Peyer's patch (tissue), 4 donors: ENCODE measurements at regions not wholly inside any gene's neighbourhood (a gene's known extent, or its start where the extent isn't known, plus 50 kb on each side); places are given as distances from the start of the nearest gene placed in this dataset.

Experiments
- DNase-seq, 3 donors: peaks; one replicate each; pipeline ENCODE4 v3.0.0-alpha.2; 2017 to 2019
- H3K27ac ChIP-seq, 4 donors: fragments of 200-600 bp; sonication (generic); one replicate each; pipeline ENCODE4 v1.5.1; 2016 to 2019
- H3K27me3 ChIP-seq, 2 donors: fragments of 200-600 bp; sonication (generic); one replicate each; pipeline ENCODE4 v1.5.1; 2019
- H3K36me3 ChIP-seq, 3 donors: fragments of 200-600 bp; sonication (generic); one replicate each; pipeline ENCODE4 v1.5.1; 2016 to 2019
- H3K4me1 ChIP-seq, 4 donors: fragments of 200-600 bp; sonication (generic); one replicate each; pipeline ENCODE4 v1.5.1; 2016 to 2019
- H3K4me3 ChIP-seq, 4 donors: fragments of 200-600 bp; sonication (generic); 1 replicate in 3 of 4; 2 replicates in 1 of 4; pipeline ENCODE4 v1.5.1; 2016 to 2019; ENCODE audit warnings: mild to moderate bottlenecking in 1 of 4
- H3K9me3 ChIP-seq, 4 donors: fragments of 200-600 bp; sonication (generic); one replicate each; pipeline ENCODE4 v1.5.1; 2016 to 2019; ENCODE audit warnings: mild to moderate bottlenecking in 1 of 4
- POLR2A ChIP-seq, 2 donors: fragments of 450-650 bp; IDR thresholded peaks; one replicate each; pipeline ENCODE4 v1.5.1; 2017; ENCODE audit warnings: antibody characterized with exemption in 2 of 2, mild to moderate bottlenecking in 2 of 2, moderate library complexity in 2 of 2
- TF ChIP-seq, protein P1 (sequence below), 6 experiments: fragments of 450-650 bp in 4 of 6; fragments of 200-600 bp in 2 of 6; sonication (generic) in 1 of 6; IDR thresholded peaks; one replicate each; pipeline ENCODE4 v1.5.1; 2017 to 2019; ENCODE audit warnings: antibody characterized with exemption in 6 of 6, mild to moderate bottlenecking in 3 of 6, moderate library complexity in 1 of 6

DNA sequence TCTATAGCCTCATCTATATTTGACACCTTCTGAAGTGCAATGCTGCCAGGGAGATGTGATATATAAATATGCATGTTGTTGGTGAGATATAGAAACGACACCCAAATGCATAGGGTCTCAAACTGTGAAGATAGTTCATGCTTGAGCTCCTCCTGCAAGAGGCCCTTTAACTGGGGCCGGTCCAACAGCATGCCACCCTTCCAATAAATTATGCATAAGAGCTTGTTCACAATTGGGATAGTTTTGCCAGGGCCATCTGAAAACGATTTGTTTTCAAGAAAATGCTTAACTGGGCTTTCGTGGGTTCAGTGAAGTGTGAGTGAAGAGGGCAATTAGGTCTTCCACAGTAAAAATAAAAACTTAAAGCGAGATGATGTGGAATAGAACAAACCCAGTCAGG, 424.2 kb upstream of the WWC1 start:
- H3K4me3 ChIP-seq, result no peak overlapping the region
- no peak for TF ChIP-seq POLR2A (IDR thresholded peaks at IDR 0.05)
- TF ChIP-seq, protein P1, sequence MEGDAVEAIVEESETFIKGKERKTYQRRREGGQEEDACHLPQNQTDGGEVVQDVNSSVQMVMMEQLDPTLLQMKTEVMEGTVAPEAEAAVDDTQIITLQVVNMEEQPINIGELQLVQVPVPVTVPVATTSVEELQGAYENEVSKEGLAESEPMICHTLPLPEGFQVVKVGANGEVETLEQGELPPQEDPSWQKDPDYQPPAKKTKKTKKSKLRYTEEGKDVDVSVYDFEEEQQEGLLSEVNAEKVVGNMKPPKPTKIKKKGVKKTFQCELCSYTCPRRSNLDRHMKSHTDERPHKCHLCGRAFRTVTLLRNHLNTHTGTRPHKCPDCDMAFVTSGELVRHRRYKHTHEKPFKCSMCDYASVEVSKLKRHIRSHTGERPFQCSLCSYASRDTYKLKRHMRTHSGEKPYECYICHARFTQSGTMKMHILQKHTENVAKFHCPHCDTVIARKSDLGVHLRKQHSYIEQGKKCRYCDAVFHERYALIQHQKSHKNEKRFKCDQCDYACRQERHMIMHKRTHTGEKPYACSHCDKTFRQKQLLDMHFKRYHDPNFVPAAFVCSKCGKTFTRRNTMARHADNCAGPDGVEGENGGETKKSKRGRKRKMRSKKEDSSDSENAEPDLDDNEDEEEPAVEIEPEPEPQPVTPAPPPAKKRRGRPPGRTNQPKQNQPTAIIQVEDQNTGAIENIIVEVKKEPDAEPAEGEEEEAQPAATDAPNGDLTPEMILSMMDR (IDR thresholded peaks at IDR 0.05), result no peak
- no peaks in the 10 kb centered on the region for H3K9me3 ChIP-seq
- no peaks in the 10 kb centered on the region for H3K4me1 ChIP-seq
- no peaks in the 10 kb centered on the region for H3K36me3 ChIP-seq
- no peaks in the 10 kb centered on the region for H3K27me3 ChIP-seq
- no peak overlapping the region for H3K27ac ChIP-seq
- DNase-seq, result no peak

- no peak for DNase-seq
- H3K27ac ChIP-seq, result no peak overlapping the region
- no peaks in the 10 kb centered on the region for H3K4me1 ChIP-seq
- H3K27me3 ChIP-seq, result no peaks in the 10 kb centered on the region
- no peaks in the 10 kb centered on the region for H3K36me3 ChIP-seq
- H3K4me3 ChIP-seq, result no peak overlapping the region
- TF ChIP-seq POLR2A (IDR thresholded peaks at IDR 0.05), result no peak
- TF ChIP-seq, protein P1 (IDR thresholded peaks at IDR 0.05), result no peak
- no peaks in the 10 kb centered on the region for H3K9me3 ChIP-seq
These were observed 422.3 kb upstream of the WWC1 start for GRCh38 chr5:167869125-167869524.

- Histone ChIP-seq H3K27ac (no peak overlapping the region), H3K27me3 (no peaks in the 10 kb centered on the region), H3K9me3 (no peaks in the 10 kb centered on the region), H3K4me1 (no peaks in the 10 kb centered on the region), H3K4me3 (no peak overlapping the region), H3K36me3 (no peaks in the 10 kb centered on the region)
- DNase-seq, result no peak
- TF ChIP-seq, protein P1 (IDR thresholded peaks at IDR 0.05), result no peak
- no peak for TF ChIP-seq POLR2A (IDR thresholded peaks at IDR 0.05)
These were observed 421.4 kb upstream of the WWC1 start for GRCh38 chr5:167870055-167870454.

DNA sequence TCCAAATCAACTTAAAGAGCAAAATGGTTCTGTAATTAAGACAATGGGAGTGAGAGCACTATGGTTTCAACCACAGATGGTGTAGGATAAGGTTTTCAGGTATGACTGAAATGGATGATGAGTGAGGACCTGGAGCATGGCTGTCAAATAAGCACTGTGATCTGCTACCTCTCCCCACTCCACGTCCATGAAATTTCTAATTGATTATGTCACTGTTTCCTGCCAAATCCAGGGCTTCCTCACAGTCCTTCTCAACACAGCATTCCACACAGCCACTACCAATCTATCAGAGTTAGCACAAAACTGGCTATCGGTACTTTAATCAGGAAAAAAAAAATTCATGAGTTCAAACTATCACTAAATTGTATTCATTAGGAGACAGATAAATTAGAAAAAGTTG, 420.4 kb upstream of the WWC1 start:
- Histone ChIP-seq H3K9me3 (no peaks in the 10 kb centered on the region), H3K4me3 (no peak overlapping the region), H3K36me3 (no peaks in the 10 kb centered on the region), H3K27ac (no peak overlapping the region), H3K27me3 (no peaks in the 10 kb centered on the region), H3K4me1 (no peaks in the 10 kb centered on the region)
- no peak for TF ChIP-seq POLR2A (IDR thresholded peaks at IDR 0.05)
- TF ChIP-seq, protein P1 (IDR thresholded peaks at IDR 0.05), result no peak
- no peak for DNase-seq

DNA sequence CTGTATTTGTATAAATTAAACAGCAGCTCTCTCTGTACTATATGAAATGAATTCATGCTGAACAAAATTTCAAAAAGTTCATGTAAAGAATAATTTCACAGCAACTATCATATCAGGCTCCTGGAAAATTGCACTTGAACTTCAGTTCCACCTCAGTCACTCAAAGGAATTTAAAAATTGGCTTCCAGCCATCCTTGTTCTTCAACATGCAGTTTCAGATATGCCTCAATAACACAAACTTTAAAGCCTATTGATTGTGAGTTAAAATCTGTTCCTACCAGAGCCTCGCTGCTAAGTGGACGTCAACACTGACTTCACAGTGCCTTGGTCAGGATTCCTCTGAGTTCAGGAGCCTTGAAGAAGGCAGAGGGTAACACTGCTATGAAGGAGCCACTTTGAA, 418.7 kb upstream of the WWC1 start:
- TF ChIP-seq, protein P1 (IDR thresholded peaks at IDR 0.05), result no peak
- no peak for TF ChIP-seq POLR2A (IDR thresholded peaks at IDR 0.05)
- H3K4me1 ChIP-seq, result no peaks in the 10 kb centered on the region
- H3K9me3 ChIP-seq, result no peaks in the 10 kb centered on the region
- no peak for DNase-seq
- H3K36me3 ChIP-seq, result no peaks in the 10 kb centered on the region
- no peak overlapping the region for H3K27ac ChIP-seq
- no peaks in the 10 kb centered on the region for H3K27me3 ChIP-seq
- no peak overlapping the region for H3K4me3 ChIP-seq

GRCh38 chr5:167877114-167877722, 414.2 kb upstream of the WWC1 start:
- no peak for DNase-seq
- TF ChIP-seq POLR2A (IDR thresholded peaks at IDR 0.05), result no peak
- TF ChIP-seq, protein P1 (IDR thresholded peaks at IDR 0.05), result no peak
- H3K27me3 ChIP-seq, result no peaks in the 10 kb centered on the region

More at GRCh38 chr5:167877114-167877722, 414.2 kb upstream of the WWC1 start:
- H3K4me3 ChIP-seq, result no peak overlapping the region
- no peak overlapping the region for H3K27ac ChIP-seq
- no peaks in the 10 kb centered on the region for H3K4me1 ChIP-seq
- H3K9me3 ChIP-seq, result no peaks in the 10 kb centered on the region
- H3K36me3 ChIP-seq, result no peaks in the 10 kb centered on the region
